ENCODE measurements at regions not wholly inside any gene's neighbourhood (a gene's known extent, or its start where the extent isn't known, plus 50 kb on each side); places are given as distances from the start of the nearest gene placed in this dataset.

- intact Hi-C loops (cut with micrococcal nuclease): no loop called here
- peaks cover 16% of the 10 kb centered on the region for H3K4me1 ChIP-seq
- H3K4me3 ChIP-seq: no peak overlapping the region
- no peaks in the 10 kb centered on the region for H3K36me3 ChIP-seq
- no peaks in the 10 kb centered on the region for H3K27me3 ChIP-seq (ENCODE audit: low read depth)
- no peaks in the 10 kb centered on the region for H3K9me3 ChIP-seq (replicated peaks)
- TF ChIP-seq, protein P1, sequence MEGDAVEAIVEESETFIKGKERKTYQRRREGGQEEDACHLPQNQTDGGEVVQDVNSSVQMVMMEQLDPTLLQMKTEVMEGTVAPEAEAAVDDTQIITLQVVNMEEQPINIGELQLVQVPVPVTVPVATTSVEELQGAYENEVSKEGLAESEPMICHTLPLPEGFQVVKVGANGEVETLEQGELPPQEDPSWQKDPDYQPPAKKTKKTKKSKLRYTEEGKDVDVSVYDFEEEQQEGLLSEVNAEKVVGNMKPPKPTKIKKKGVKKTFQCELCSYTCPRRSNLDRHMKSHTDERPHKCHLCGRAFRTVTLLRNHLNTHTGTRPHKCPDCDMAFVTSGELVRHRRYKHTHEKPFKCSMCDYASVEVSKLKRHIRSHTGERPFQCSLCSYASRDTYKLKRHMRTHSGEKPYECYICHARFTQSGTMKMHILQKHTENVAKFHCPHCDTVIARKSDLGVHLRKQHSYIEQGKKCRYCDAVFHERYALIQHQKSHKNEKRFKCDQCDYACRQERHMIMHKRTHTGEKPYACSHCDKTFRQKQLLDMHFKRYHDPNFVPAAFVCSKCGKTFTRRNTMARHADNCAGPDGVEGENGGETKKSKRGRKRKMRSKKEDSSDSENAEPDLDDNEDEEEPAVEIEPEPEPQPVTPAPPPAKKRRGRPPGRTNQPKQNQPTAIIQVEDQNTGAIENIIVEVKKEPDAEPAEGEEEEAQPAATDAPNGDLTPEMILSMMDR (IDR thresholded peaks at IDR 0.05; ENCODE audit: borderline replicate concordance): no peak
- no peak overlapping the region for H3K27ac ChIP-seq (replicated peaks)
- no peak for DNase-seq
Observed at GRCh38 chr15:31161951-31162350, 60.4 kb upstream of the TRPM1 start.

DNA sequence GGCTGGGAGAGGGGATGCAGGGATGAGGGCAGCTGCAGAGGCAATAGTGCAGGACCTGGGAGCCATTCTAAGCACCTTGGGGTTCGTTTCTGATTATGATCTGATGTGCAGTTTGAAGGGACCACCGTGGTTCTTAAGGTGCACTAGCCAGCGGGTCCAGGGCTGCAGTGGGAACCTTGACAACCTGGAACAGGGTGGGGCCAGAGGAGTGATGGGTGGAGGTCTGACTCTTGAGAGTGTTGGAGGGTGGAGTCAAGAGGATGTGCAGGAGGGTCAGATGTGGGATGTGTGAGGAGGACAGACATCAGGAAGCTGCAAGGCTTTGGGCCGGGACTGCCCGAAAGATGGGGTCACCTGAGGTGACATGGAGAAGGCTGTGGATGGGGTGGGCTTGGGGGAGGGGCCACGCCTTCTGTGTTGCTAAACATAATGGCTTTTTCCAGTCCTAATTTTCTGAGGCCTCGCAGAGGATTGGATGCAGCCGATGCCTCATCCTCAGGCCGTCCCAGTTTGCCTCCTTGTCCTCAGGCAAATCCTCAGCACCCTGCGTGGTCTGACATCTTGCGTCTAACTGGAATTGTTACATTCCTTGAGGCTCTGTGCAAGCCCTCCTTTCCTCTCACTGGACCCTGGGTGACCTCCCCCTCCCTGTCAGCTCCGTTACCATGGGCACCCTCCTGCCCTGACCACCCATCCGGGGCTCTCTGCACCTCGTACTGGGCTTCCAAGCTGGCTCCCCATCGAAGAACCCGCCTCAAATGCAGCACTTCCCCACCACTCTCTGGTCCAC lies 61.4 kb upstream of the TRPM1 start:
- no peak overlapping the region for H3K4me3 ChIP-seq
- H3K27me3 ChIP-seq (ENCODE audit: low read depth): no peaks in the 10 kb centered on the region
- intact Hi-C loops (cut with micrococcal nuclease): no loop called here
- H3K27ac ChIP-seq (replicated peaks): no peak overlapping the region
- H3K4me1 ChIP-seq: peaks cover 16% of the 10 kb centered on the region
- TF ChIP-seq, protein P1 (IDR thresholded peaks at IDR 0.05; ENCODE audit: borderline replicate concordance): no peak
- DNase-seq: no peak
- H3K9me3 ChIP-seq (replicated peaks): no peaks in the 10 kb centered on the region
- H3K36me3 ChIP-seq: no peaks in the 10 kb centered on the region

GRCh38 chr15:31163769-31164572 lies 62.4 kb upstream of the TRPM1 start:
- no peaks in the 10 kb centered on the region for H3K9me3 ChIP-seq (replicated peaks)
- intact Hi-C loops (cut with micrococcal nuclease): no loop called here
- no peak for DNase-seq
- H3K4me3 ChIP-seq: no peak overlapping the region
- H3K4me1 ChIP-seq: peaks cover 12% of the 10 kb centered on the region
- TF ChIP-seq, protein P1 (IDR thresholded peaks at IDR 0.05; ENCODE audit: borderline replicate concordance): no peak
- H3K27me3 ChIP-seq (ENCODE audit: low read depth): no peaks in the 10 kb centered on the region
- no peak overlapping the region for H3K27ac ChIP-seq (replicated peaks)
- no peaks in the 10 kb centered on the region for H3K36me3 ChIP-seq

DNA sequence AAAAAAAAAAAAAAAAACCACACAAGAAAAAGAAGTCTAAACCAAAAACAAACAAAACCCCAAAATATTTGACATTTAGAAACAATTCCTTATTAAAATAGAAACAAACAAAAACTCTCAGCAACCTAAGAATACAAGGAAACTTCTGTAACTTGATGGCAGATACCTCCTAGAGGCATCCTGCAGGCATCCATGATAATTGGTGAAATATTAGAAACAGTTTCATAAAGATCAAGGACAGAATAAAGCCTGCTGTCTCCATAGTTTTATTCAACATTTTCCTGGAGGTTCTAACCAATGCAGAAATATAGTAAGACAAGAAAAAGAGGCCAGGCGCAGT lies 63.0 kb upstream of the TRPM1 start:
- no peaks in the 10 kb centered on the region for H3K36me3 ChIP-seq
- DNase-seq: no peak
- TF ChIP-seq, protein P1 (IDR thresholded peaks at IDR 0.05; ENCODE audit: borderline replicate concordance): no peak
- no peak overlapping the region for H3K27ac ChIP-seq (replicated peaks)
- no peak overlapping the region for H3K4me3 ChIP-seq
- H3K9me3 ChIP-seq (replicated peaks): no peaks in the 10 kb centered on the region
- intact Hi-C loops (cut with micrococcal nuclease): no loop called here
- H3K4me1 ChIP-seq: peaks cover 6% of the 10 kb centered on the region
- H3K27me3 ChIP-seq (ENCODE audit: low read depth): no peaks in the 10 kb centered on the region

DNA sequence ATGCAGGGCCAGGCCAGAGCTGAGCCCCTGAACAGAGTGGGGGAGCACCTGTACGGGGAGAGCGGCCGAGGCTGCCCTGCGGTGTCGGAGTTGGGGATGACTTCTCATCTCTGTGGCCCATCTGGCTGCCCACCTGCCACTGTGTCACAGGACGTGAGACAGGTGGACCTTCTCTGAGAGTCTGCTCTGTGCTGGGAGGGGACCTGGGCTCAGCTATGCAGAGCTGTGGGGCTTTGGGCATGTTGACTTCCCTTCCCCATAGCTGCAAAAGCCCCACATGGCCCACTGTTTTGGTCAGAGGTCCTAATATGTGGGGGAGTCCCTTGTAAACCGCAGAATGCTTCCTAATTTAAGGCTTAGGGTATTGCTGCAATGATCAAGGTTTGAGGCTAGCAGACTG lies 68.0 kb upstream of the TRPM1 start:
- TF ChIP-seq, protein P1 (IDR thresholded peaks at IDR 0.05; ENCODE audit: borderline replicate concordance): no peak
- Histone ChIP-seq H3K27me3 (ENCODE audit: low read depth) (no peaks in the 10 kb centered on the region), H3K4me3 (no peak overlapping the region), H3K36me3 (no peaks in the 10 kb centered on the region), H3K9me3 (replicated peaks) (no peaks in the 10 kb centered on the region), H3K4me1 (no peaks in the 10 kb centered on the region), H3K27ac (replicated peaks) (no peak overlapping the region)
- no peak for DNase-seq
- intact Hi-C loops (cut with micrococcal nuclease): no loop called here

Data from left ventricle myocardium inferior (tissue), 1 donor.